HFFc6 (cell line): ENCODE measurements at regions not wholly inside any gene's neighbourhood (a gene's known extent, or its start where the extent isn't known, plus 50 kb on each side); places are given as distances from the start of the nearest gene placed in this dataset.

Experiments used
- DNase-seq: peaks from one replicate; pipeline ENCODE4 v3.0.0-alpha.2; 2018
- H3K27ac Mint-ChIP-seq: 2 replicates; pipeline ENCODE4 v1.8.0; 2020; ENCODE audit warnings: mild to moderate bottlenecking, mixed read lengths
- H3K27me3 Mint-ChIP-seq: 2 replicates; pipeline ENCODE4 v1.8.0; 2021; ENCODE audit warnings: mild to moderate bottlenecking, moderate library complexity, mixed read lengths; ENCODE audit not compliant: insufficient read depth
- H3K36me3 Mint-ChIP-seq: 2 replicates; pipeline ENCODE4 v1.8.0; 2021; ENCODE audit warnings: low read depth, mixed read lengths
- H3K4me1 Mint-ChIP-seq: 2 replicates; pipeline ENCODE4 v1.8.0; 2020; ENCODE audit warnings: low read depth, mixed read lengths
- H3K4me3 Mint-ChIP-seq: 2 replicates; pipeline ENCODE4 v1.8.0; 2020; ENCODE audit warnings: mild to moderate bottlenecking, moderate library complexity, mixed read lengths
- H3K9me3 Mint-ChIP-seq: 2 replicates; pipeline ENCODE4 v1.8.0; 2020; ENCODE audit warnings: mild to moderate bottlenecking, mixed read lengths
- TF ChIP-seq, protein P1 (sequence below): fragments of 200-600 bp; sonication (generic); IDR thresholded peaks from 2 replicates; pipeline ENCODE4 v1.5.0; 2021; ENCODE audit warnings: antibody characterized with exemption, mild to moderate bottlenecking

- Mint-ChIP-seq H3K36me3 (no peaks in the 10 kb centered on the region), H3K4me3 (no peak overlapping the region), H3K4me1 (no peaks in the 10 kb centered on the region), H3K27ac (no peak overlapping the region), H3K27me3 (peaks cover 9% of the 10 kb centered on the region; the same call in 1 of the 2 replicates), H3K9me3 (no peaks in the 10 kb centered on the region; the same call in 1 of the 2 replicates)
- TF ChIP-seq, protein P1, sequence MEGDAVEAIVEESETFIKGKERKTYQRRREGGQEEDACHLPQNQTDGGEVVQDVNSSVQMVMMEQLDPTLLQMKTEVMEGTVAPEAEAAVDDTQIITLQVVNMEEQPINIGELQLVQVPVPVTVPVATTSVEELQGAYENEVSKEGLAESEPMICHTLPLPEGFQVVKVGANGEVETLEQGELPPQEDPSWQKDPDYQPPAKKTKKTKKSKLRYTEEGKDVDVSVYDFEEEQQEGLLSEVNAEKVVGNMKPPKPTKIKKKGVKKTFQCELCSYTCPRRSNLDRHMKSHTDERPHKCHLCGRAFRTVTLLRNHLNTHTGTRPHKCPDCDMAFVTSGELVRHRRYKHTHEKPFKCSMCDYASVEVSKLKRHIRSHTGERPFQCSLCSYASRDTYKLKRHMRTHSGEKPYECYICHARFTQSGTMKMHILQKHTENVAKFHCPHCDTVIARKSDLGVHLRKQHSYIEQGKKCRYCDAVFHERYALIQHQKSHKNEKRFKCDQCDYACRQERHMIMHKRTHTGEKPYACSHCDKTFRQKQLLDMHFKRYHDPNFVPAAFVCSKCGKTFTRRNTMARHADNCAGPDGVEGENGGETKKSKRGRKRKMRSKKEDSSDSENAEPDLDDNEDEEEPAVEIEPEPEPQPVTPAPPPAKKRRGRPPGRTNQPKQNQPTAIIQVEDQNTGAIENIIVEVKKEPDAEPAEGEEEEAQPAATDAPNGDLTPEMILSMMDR = no peak
- DNase-seq = no peak
Measured at GRCh38 chr6:169845426-169846285, 94.2 kb downstream of the ERMARD start.

DNA sequence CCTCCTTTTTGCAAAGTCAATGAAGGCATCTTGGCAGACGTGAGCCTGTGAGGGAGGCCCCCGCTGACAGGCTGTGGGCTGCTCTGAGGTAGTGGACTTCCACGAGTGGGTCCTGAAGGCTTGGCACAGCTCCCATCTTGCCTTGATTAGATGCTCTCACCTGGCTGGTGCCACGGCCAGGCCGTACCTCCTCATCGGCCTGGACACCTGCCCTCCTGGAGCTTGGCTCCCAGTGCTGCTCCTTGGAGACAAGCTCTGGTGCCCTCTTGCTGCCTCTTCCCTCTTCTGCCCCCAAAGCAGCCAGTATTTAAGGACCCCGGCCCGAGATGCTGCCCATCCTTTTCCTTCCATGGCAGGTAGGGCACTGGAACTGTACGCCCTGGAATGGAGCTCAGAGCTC is 93.5 kb downstream of the ERMARD start:
- Mint-ChIP-seq H3K27ac (no peak overlapping the region), H3K4me1 (no peaks in the 10 kb centered on the region), H3K27me3 (peaks cover 6% of the 10 kb centered on the region), H3K36me3 (no peaks in the 10 kb centered on the region), H3K9me3 (no peaks in the 10 kb centered on the region), H3K4me3 (no peak overlapping the region)
- no peak for DNase-seq
- TF ChIP-seq, protein P1 = no peak

- Mint-ChIP-seq H3K4me1 (no peaks in the 10 kb centered on the region), H3K27ac (no peak overlapping the region), H3K36me3 (no peaks in the 10 kb centered on the region), H3K27me3 (peaks cover 4% of the 10 kb centered on the region), H3K9me3 (no peaks in the 10 kb centered on the region), H3K4me3 (no peak overlapping the region)
- DNase-seq = no peak
- TF ChIP-seq, protein P1 = no peak
Measured at GRCh38 chr6:169843991-169844390, 92.6 kb downstream of the ERMARD start.

DNA sequence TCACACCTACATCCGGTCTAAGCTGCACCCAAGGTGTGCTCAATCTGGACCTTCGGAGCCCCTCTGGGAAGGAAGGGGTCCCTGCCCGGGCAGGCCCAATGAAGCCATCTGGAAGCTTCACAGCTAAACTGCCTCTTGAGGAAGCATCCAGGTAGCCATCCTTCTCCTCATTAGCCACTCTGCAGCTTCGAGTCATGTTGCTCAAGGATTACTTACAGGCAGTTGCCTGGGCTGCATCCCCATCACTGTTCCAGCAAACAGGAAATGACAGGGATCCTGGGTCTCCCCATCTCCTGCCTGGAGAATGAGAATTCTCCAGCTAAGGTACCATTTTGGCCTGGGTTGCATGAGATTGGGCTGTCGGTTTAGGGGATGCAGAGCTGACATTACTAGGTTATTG is 91.7 kb downstream of the ERMARD start:
- no peaks in the 10 kb centered on the region for H3K4me1 Mint-ChIP-seq
- H3K27ac Mint-ChIP-seq = no peak overlapping the region
- H3K27me3 Mint-ChIP-seq = peaks cover 7% of the 10 kb centered on the region
- H3K9me3 Mint-ChIP-seq = no peaks in the 10 kb centered on the region
- no peaks in the 10 kb centered on the region for H3K36me3 Mint-ChIP-seq
- TF ChIP-seq, protein P1 = no peak
- H3K4me3 Mint-ChIP-seq = no peak overlapping the region
- DNase-seq = no peak

DNA sequence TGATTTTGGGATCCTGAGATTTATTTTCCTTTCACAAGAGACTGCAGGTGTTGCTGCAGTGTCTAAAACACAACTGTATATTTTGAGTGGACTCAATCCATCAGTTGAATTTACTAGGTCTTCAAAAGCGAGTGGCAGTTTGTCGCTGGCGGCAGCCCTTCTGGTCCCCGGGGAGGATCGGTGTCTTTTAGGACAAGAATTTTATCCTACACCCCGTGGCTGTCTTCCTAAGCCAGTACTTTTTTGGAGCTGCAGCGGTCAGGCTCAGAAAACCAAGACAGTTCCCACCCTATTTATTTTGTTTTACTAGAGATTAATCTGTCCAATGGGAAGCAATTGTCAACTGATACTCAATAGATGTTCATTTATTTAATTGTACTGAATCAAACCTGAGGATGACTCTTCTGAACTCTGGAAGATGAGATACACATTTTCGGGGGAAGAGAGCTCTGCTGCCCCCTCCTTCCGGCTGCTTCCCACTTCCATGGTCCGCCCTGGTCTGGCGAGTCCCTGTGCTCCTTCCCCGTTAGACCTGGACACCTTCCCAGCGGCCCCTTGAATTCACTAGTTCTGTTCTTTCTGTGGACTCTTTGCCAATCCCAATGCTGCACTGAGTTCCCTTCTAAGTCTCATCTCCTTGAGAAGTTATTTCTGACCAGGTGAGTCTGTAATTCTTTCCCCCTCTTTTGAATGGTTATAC is 90.6 kb downstream of the ERMARD start:
- no peak for DNase-seq
- Mint-ChIP-seq H3K4me3 (no peak overlapping the region), H3K9me3 (no peaks in the 10 kb centered on the region), H3K27ac (no peak overlapping the region), H3K27me3 (peaks cover 8% of the 10 kb centered on the region), H3K36me3 (no peaks in the 10 kb centered on the region), H3K4me1 (no peaks in the 10 kb centered on the region)
- TF ChIP-seq, protein P1 = no peak
